ENCODE measurements at regions not wholly inside any gene's neighbourhood (a gene's known extent, or its start where the extent isn't known, plus 50 kb on each side); places are given as distances from the start of the nearest gene placed in this dataset.
A peak's percentile ranks its signal among the peaks of the same experiment; 100 is the strongest.

DNA sequence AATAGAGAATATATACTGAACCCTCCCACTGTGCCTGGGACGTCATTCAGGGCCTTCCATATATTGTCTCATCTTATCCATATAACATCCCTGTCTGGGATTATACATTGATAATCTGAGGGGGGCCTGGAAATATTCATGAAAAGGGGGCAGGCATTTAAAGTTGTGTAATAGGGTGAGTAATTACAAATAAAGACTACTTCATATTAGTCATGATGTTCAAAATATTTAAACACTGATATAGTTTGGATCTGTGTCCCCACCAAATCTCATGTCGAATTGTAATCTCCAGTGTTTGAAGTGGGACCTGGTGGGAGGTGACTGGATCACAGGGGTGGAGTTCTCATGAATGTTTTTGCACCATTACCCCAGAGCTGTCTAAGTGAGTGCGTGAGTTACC, 97.8 kb downstream of the AQP9 start:
- in situ Hi-C loops (cut with HindIII; ENCODE audit: low sequenced_read_pairs), result no loop called here

DNA sequence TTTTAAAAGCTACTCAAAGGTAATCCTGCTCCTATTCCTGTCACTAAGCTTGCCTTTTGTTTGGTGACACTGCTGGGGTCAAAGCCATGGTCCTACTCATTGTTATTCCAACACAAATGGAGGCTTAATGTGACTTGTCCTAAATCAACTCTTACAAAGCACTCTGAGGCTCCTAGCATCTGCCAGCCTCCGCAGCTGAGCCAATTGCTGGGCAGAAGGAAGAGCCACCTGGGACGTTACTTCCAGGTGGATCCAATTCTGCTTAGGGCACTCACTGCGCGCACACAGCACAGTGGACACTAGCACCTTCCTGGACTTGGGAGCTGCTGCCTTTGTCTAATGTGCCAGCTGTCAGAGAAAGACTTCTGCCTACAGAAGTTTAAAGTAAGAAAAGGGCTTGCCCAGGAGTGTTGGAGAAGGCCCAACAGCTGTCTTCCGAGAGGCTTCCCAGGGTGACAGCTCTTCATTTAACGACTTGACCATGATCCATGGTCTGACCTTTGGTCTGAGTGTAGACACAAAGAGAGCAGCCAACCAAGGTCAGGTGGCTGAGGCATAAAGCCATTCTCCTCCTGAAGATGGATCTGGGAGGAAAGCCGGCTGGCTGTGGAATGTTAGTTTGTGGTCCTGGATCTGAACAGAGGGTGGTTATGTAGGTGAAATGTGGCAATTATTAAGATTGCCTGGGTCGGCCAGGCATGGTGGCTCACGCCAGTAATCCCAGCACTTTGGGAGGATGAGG, 102.2 kb downstream of the AQP9 start:
- DNase-seq (ENCODE audit: low spot score), result peak; percentile 80
- in situ Hi-C loops (cut with HindIII; ENCODE audit: low sequenced_read_pairs), result no loop called here

More for the DNA sequence above, 97.8 kb downstream of the AQP9 start:
- DNase-seq (ENCODE audit: low spot score), result no peak

DNA sequence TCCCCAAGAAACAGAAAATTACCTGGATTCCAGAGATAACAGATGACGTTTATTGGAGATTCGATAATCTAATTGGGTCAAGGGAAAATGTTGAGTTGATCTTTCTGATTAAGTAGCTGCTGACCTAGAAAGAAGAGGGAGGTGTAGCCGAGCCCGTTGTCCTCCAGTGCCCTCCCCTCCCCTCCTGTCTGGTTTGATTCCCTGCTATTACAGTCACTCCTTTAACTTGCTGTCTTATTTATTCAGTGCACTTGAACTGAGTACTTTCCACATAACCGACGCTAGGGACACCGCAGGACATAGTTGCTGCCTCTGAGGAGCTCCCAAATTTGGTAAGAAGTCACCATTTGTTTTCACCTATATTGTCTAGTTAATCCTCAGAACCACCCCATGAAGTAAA, 103.7 kb downstream of the AQP9 start:
- DNase-seq (ENCODE audit: low spot score), result no peak
- in situ Hi-C loops (cut with HindIII; ENCODE audit: low sequenced_read_pairs), result no loop called here

DNA sequence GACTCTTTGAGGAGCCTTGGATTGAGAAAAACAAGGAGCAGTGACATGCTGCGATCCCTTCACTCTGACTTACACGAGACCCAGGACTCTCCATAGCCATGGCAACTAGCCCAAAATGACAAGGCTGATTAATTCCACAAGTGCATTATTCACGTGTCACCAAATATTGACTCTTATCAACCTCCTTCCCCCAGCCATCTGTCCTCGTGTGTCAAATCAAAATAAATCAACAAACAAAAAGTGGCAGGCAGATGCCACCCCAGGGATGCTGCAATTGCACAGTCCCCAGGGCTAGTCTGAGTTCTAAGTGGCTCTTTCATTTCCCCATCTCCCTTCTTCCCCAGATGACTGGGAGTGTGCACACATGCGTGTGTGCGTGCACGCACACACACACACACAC, 104.9 kb downstream of the AQP9 start:
- peak; percentile 80 for DNase-seq (ENCODE audit: low spot score)
- in situ Hi-C loops (cut with HindIII; ENCODE audit: low sequenced_read_pairs), result no loop called here

DNA sequence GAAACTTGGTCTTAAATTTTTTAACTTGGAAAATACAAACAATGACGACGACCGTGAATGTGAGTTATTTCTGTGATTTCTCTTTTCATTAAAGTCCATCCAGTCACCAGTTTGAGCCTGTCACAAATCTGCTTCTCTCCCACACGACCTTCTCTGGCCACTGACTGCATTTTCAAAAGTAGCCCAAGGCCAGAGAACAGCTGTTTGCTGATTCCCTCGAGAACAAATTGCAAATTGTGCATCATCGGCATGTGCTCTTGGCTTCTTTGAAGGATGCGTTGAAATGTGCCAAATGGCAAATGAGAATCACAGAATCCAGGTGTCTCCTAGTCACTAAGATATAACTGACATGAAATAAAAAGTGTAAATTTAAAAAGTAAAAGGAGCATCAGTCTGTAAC, 106.4 kb downstream of the AQP9 start:
- in situ Hi-C loops (cut with HindIII; ENCODE audit: low sequenced_read_pairs), result no loop called here
- no peak for DNase-seq (ENCODE audit: low spot score)

DNA sequence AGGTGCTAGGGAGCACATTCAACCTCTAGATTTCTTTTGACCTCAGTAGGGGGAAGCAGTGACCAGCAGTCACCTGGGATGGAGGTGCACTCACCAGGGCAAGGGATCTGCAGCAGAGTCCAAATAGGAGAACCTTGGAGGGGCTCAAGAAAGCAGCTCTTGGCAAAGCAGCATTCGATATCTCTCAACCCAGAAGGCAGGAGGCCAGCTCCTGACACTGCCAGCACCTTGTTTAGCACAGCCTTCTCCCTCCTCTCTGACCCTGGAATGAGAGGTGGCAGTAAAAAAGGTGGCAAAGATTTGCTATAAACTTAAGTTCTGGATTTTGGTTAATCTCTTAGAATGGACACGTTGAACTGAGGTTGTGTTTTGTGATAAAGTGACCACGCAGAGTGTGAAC, 107.9 kb downstream of the AQP9 start:
- in situ Hi-C loops (cut with HindIII; ENCODE audit: low sequenced_read_pairs), result no loop called here
- DNase-seq (ENCODE audit: low spot score), result no peak

DNA sequence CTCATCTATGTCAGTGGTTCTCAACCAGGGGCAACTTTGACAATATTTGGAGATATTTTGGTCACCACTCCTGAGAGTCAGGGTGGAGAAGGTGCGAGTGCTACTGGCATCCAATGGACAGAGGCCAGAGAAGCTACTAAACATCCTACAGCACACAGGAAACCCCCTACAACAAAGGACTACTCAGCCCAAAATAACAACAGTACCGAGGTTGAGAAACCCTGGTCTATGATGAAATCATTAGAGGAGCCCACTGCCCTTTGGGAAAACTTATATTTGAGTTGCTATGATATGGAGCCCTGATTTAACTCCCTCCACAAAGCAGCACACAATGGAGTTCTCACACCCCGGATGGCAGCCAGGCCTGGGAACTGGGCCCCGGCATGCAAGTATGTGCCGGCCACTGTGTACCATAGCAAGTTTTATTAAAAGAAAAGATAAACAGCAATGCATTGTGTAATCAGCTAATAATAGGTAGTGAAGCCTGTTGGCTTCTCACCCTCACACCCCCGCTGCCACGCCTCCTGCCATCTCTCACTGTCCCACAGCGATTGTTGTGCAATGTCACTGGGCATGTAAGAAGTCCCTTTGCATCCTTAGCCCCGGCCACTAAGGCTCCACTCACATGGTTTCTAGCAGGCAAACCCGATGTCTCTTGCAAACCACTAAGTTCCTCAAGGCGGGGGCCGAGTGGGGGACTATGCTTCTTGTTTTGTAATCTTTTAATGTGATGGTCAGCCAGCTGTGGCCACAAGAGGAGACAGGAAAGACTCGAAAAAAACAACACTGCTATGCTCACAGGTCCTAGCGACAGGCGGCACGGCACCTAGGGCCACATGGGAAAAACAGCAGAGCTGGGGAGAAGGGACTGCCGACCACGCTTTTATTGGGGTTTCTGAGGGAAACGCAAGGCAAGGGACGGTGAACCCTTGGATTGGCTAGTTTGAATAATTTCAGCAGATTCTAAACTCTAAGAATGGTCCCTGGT, 110.0 kb downstream of the AQP9 start:
- in situ Hi-C loops (cut with HindIII; ENCODE audit: low sequenced_read_pairs), result no loop called here
- no peak for DNase-seq (ENCODE audit: low spot score)

DNA sequence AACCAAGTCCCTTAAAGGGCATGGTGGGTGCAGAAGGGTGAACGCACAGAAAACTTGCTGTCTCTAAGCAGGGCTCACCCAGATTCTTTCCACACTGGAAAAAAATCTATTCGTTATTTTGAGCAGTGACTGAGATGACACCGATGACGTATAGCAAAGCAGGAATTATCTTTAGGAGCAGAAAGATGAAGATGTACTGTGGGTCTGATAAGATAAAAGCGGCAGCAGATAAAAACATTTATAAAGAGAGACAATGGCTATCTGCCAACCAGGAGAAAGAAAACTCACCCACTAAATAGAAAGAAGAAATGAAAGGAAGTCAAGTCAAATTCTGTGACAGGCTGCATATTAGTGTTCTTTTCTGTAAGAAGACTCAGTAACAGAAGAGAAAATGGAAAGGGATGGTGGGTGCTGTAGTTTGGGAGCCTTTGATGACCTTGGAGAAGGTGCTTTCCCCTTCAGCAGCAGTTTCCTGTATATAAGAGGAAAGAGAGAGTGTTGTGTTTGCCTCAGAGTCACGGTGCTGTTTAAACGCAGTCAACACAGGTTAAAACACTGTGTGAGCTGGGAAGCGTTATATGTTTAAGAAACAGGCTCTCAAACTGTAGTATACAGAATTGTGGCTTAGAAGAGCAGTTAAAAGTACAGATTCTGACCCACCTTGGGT, 111.6 kb downstream of the AQP9 start:
- in situ Hi-C loops (cut with HindIII; ENCODE audit: low sequenced_read_pairs), result no loop called here
- DNase-seq (ENCODE audit: low spot score), result no peak

DNA sequence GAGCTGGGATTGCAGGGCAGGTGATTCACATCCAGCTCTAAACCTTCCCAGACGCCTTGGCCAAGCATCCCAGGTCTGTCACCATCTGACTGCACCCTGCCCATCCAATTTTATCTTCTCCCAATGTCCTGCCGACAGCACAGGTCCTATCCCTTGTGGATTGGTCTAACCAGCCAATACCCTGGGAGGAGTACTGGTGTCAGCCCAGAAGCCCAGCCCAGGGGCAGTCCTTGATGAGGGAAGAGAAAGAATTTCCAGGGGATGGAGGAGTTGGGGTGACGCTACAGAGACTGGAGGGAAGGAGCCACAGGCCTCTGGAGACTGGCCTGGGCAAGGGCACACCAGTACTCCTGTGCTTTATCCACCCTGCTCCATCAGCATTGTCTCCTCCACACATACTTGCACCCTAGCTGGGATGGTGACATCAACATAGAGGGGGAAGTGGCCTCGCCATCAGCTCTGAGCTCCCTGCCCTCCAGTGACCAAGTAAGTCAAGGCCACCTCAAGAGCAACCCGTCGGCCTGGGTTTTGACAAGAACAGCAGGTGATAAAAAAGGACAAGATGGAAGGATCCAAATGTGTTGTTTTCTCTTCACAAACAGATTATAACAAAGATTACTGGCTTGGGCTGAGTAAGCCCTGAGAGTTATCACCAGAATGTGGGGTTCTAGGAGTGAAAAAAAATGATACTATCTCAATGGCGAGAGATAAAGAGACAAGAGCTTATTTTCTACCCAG, 114.6 kb downstream of the AQP9 start:
- in situ Hi-C loops (cut with HindIII; ENCODE audit: low sequenced_read_pairs), result no loop called here
- DNase-seq (ENCODE audit: low spot score), result no peak

DNA sequence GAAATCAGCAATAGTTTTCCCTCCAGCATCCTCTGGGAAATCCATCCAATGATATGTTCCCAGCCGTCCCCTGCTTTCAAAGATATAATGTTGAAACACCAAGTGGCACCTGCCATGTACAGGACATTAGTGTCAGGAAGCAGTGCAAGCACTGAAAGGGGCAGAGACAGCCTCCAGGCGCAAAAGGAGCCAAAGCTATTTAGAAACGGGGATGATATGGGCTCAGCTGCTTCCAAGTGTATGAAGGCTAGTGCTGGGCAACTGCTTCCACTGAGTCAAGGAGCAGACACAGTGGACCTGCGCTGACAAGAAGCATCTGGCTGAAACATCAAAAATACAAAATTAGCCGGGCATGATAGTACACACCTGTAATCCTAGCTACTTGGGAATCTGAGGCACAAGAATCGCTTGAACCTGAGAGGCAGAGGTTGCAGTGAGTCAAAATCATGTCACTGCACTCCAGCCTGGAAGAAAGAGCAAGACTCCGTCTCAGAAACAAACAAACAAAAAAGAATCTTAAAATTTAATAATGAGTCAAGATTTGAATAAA, 119.7 kb downstream of the AQP9 start:
- DNase-seq (ENCODE audit: low spot score), result no peak
- in situ Hi-C loops (cut with HindIII; ENCODE audit: low sequenced_read_pairs), result no loop called here

DNA sequence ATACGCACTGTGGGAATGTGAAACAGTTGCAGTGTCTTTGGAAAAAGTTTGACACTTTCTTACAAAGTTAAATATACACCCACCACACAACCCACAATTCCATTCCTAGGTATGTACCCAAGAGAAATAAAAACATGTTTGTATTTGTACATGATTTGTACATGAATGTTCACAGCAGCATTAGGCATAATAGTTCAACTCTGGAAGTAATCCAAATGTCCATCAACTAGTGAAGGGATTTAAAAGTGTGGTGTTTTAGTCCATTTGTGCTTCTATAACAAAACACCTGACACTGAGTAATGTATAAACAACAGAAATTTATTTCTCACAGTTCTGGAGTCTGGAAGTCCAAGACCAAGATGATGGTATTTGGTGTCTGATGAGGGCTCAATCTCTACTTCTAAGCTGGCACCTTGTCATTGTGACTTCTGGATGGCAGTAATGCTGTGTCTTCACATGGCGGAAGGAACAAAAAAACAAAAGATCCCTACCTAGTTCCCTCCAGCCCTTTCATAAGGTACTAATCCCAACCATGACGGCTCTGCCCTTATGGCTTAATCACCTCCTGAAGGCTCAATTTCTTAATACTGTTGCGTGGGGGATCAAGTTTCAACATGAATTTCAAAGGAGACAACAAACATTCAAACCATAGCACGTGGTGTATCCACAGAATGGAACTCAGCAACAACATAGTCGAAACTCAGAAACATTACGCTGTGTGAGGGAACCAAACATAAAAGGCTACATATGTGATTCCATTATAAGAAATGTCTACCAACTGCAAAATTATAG, 120.5 kb downstream of the AQP9 start:
- in situ Hi-C loops (cut with HindIII; ENCODE audit: low sequenced_read_pairs), result no loop called here
- DNase-seq (ENCODE audit: low spot score), result no peak

DNA sequence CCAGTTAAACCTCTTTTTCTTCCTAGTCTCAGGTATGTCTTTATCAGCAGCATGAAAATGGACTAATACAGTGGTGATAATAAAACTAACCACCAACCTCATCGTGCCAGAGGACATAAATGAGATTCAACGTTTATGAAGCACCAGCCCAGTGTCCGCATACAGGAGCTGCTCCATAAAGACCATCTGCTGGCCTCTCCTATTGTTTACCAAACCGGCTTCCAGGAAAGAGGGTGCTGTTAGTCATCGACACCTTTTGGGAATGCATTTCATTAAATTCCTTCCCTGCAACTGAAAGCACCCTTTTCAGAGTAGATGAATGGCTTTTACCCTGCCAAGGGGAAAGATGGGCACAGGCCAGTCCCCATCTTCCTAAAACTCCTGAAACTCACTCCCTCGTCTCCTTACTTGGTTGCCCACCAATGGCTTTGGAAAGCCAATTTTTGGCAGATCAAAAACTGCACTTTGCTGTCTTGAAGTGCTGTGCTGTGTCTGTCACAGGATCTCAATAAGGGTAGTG, 122.1 kb downstream of the AQP9 start:
- in situ Hi-C loops (cut with HindIII; ENCODE audit: low sequenced_read_pairs), result no loop called here
- DNase-seq (ENCODE audit: low spot score), result no peak

DNA sequence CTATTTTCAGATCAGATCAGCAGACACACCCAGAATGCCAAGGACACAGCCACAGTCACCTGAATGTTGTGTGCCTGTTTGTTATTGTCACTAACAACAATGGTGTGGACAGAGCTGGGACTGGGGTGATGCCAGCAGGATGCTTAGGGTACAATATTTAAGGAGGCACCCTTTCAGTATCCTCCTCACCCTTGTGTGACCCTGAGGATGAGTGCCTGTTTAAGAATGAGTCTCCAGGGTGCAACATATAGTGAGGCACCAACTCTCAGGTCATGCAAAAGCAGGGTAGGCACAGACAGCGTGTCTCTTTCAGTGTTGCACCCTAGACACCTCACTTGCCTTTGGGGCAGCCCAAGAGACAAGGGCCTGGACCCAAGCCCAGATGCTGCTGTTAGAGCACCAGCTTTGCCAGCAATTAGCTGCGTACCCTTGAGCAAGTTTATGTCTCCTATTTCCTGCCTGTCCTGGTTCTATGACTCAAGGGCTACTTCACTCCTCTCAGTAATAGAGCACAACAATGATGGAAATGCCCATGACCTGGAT, 122.6 kb downstream of the AQP9 start:
- no peak for DNase-seq (ENCODE audit: low spot score)
- in situ Hi-C loops (cut with HindIII; ENCODE audit: low sequenced_read_pairs), result no loop called here

DNA sequence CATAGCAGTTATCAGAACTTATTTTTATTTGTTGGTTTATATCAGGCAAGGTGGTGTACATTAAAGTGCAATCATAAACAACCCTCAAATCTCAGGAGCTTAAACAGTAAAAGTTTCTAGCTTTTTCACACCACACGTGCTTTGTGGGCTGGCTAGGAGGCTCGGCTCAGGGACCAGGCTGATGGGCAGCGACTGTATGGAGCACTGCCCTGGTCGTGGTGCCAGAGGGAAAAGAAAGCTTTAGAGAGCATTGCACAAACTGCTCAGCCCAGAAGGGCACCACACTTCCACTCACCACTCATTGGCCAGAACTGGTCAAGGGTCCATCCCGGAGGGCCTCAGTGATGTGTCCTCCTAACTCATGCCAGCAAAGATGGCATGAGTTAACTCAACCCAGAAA, 123.2 kb downstream of the AQP9 start:
- in situ Hi-C loops (cut with HindIII; ENCODE audit: low sequenced_read_pairs), result no loop called here
- DNase-seq (ENCODE audit: low spot score), result no peak

DNA sequence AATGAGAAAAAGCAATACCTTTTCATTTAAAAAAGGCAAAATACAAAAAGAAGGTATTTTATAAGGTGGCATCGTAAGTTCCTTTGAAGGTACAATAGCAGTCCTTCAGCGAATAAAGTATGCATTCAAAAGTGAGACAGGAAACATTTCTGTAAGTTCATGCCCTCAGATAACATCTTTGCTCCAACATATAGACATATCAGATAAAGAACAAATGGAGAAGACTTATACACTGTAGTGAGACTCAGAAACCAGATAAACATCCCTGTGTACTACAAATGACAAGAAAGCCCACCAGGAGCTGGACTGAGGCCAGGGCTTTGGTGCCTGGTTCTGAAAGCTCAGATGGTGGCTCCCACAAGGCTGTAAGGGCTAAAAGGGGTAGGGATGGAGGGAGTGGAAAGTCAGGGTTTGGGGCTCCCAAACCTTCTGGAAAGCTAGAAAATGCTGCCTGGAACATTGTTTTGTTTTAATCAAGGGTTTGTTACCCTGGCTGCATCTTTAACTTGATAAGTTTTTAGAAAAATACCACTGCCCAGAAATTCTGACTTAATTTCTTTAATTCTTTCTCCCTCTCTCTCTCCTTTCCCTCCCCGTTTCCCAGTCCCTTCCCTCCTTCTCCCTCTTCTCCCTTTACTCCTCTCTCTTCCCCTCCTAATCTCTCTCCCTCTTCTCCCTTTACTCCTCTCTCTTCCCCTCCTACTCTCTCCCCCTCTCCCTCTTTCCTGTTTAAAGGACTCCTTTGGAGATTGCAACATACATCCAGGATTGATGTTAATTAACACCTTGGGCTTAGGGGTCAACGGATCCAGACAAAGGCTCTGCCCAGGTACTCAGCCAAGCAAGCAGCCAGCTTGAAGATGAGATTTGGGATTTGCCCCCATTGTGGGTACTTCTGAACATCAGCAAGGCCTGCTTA, 126.1 kb downstream of the AQP9 start:
- DNase-seq (ENCODE audit: low spot score), result no peak
- in situ Hi-C loops (cut with HindIII; ENCODE audit: low sequenced_read_pairs), result no loop called here

DNA sequence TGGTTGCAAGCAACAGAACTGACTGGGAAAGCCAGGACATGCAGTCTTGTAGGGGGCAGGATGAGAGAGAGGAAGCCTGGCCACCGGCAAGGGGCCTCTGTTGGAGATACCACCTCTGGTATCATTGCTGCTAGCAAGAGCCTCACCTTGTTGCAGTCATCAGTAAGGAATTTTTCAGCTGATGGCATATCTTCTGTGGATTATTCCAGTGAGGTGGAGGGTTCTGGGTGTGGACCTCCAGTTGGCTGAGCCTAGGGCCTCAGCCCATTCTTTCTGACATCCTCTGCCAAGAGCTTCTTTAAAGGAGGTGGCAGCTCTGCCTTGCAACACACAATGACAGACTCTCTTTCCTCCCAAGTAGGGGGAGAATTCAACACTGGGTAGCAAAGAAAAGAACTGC, 128.9 kb downstream of the AQP9 start:
- DNase-seq (ENCODE audit: low spot score), result no peak
- in situ Hi-C loops (cut with HindIII; ENCODE audit: low sequenced_read_pairs), result no loop called here

DNA sequence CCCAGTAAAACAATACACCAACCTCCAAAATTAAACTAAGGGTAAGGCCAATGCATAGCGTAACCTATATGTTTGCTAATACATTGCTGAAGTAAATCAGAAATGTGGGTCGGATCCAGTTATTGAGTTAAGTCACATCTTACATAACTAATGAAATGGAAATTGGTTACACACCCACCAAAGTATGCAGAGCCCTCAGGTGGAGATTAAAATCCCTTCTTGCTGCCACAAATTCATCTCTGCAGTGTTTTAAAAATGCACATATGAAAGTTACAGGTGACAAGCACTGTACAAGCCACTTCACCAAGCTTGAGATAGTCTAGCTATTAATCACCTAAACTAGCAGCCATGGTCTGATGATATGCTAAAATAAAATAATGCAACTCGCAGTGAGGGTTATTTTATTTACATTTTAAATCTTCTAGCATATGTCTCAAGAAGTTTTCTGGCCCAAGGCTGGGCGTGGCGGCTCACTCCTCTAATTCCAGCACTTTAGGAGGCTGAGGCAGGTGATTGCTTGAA, 130.6 kb downstream of the AQP9 start:
- in situ Hi-C loops (cut with HindIII; ENCODE audit: low sequenced_read_pairs), result no loop called here
- no peak for DNase-seq (ENCODE audit: low spot score)
